Renal cortical epithelial cell (primary cell): ENCODE measurements at regions not wholly inside any gene's neighbourhood (a gene's known extent, or its start where the extent isn't known, plus 50 kb on each side); places are given as distances from the start of the nearest gene placed in this dataset.

Source experiments
- DNase-seq: peaks from one replicate; pipeline ENCODE4 v3.0.0-alpha.2; 2011; ENCODE audit warnings: low read depth

DNA sequence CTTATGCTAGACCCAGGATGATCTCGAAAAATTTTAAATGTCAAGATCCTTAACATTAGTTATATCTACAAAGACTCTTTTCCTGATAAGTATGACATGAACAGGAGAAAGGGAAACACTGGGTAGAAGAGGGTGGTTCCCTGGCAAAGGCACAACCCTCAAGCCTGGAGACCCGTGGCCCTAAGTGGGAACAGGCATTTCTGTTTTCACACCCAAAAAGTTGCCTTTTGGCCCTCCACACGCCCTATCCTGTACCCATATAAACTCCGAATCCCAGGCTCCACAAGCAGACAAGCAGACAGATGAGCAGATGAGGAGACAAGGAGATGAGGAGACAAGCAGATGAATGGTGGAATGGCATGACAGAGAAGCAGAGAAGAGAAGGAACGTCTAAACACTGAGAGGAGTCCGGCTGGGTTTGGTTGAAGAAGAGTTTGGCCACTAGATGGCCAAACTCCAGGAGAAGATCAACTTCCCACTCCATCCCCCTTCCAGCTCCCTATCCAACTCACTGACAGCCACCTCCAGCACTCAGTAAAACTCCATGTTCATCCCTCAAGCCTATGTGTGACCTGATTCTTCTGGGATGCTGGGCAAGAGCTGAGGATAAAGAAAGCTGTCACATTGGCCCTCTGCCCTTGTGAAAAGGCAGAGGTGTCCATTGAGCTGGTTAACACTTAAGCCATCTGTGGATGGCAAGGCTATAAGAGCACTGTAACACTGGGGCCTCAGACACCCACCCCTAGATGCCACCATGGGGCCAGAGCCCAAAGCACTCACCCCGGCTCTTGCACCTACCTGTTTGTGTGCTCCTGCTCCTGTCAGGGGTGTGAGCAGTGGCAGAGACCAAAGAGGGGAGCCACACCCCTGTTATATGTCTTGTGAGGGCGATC lies 139.6 kb upstream of the FAM20A start:
- DNase-seq = no peak

DNA sequence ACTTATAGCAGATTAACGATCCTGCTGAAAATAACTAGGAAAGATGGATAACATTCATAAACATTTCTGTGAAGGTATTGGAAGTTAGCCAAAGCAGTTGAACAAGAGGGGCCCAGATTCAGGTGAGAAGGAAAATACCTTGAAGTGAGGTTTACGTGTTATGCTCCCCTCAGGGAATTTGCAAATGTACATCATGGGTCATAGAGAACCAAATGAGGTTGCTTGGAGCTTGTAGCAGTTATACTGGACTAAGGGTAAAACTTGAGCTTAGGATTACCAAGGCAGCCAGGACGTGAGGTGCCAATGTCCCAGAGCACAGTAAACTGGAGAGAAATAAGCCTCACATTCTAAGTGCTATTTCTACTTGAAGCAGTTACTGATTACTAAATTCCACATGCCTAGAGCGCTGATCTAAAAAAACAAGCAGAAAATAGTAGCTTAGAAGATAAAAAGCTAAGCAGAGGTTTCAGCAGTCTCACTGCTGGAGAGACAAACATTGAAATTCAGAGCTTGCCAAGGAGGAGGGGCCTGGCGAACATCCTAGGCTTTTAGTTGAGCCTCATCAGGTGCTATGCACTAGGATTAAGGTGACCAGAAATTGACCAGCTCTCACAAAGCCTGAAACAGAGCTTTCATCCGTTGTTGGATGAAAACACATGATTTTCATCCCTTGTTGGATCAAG lies 136.7 kb upstream of the FAM20A start:
- peak; percentile 63 for DNase-seq

GRCh38 chr17:68734931-68735330 lies 133.8 kb upstream of the FAM20A start:
- DNase-seq = no peak

GRCh38 chr17:68734187-68734900 lies 133.2 kb upstream of the FAM20A start:
- DNase-seq = no peak

DNA sequence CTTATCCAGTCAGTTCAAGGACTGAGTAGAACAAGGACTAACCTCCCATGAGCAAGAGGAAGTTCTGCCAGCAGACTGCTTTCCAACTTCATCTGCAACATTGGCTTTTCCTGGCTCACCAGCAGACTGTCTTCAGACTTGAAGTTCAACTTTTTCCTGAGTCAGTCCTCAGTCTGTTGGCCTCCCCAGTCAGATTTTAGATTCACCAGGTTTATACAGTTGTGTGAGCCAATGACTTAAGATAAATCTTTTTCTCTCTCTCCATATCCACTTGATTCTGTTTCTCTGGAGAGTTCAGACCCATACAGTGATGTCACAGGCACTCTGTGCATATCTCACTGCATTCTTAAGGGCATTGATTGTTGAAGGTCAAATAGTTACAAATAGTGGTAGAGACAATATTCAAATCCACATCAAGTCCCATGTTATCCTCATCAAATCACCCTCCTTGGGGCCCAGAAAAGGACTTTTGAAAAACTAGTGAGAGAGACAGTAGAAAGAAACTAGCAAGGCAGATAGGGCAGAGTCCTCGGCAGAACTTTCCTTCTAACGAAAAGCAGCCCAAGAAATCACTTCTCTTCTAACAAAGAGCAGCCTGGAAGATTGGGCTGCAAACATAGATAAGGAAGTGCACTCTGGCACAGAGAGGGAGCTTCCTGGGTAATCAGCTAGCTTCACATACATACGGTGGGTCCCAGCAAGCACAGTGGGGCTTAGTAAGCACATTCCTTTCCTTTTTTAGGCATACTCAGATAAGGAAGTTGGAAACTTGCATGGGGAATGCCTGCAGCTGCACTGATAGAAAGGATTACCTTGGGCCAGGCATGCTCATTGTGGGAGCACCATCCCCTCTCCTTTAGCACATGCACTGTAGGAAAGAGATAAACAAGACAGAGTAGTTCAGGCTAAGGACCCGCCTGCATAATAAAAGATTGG lies 132.3 kb upstream of the FAM20A start:
- no peak for DNase-seq

DNA sequence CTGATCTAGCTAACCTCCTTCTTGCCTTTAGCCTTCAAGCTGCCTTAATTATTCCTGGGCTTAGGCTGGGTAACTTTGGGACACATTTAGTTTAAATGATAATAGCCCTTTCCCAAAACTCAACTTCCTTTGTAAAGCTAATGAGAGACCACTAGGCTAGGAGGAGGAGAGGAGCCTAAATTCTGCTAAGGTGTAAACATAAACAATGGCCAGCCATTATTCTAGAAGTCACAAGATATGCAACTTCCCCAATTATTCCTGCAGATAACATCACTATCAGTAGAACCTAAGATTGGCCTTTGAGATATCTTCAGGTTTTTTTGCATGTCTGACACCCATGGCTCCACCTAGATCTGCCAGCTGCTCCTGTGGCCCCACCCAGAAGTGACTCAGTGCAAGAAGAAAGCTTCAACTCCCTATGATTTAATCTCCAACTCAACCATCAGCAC lies 131.2 kb upstream of the FAM20A start:
- DNase-seq = no peak

DNA sequence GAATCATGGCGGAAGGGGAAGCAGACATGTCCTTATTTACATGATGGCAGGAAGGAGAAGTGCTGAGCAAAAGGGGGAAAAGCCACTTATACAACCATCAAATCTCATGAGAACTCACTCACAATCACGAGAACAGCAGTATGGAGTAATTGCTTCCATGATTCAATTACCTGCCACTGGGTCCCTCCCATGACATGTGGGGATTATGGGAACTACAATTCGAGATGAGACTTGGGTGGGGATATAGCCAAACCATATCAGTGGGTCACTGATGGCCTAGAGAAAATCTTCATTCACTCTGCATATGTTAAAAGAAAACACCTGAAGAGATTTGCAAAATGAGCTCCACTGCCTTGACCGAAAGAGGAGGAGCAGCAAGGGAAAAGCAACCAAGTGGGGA lies 130.3 kb upstream of the FAM20A start:
- no peak for DNase-seq

- DNase-seq = no peak
Observed at GRCh38 chr17:68719431-68719830, 118.3 kb upstream of the FAM20A start.

GRCh38 chr17:68718926-68719325 lies 117.8 kb upstream of the FAM20A start:
- no peak for DNase-seq

GRCh38 chr17:68718465-68718864 lies 117.3 kb upstream of the FAM20A start:
- DNase-seq = no peak

GRCh38 chr17:68714676-68715075 lies 113.5 kb upstream of the FAM20A start:
- DNase-seq = no peak

DNA sequence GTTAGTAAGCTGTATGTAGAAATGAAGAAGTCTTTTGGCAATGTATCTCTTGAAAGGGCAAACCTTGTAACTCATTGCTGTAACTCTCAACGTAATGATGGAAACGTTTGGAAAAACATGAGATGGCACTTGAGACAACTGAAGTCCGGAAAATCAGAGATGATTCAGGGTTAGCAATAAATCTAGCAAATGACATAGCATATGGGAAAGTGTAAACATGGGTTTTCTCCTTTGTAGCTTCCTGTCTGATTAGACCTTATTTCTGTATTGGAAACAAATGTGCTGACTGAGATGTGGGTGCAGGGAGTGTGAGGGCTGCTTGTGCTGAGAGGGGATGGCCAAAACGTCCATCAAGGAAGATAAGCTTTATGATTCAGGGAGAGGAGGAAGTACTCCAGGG lies 110.7 kb upstream of the FAM20A start:
- no peak for DNase-seq

- DNase-seq = no peak
Observed at GRCh38 chr17:68710976-68711375, 109.8 kb upstream of the FAM20A start.

DNA sequence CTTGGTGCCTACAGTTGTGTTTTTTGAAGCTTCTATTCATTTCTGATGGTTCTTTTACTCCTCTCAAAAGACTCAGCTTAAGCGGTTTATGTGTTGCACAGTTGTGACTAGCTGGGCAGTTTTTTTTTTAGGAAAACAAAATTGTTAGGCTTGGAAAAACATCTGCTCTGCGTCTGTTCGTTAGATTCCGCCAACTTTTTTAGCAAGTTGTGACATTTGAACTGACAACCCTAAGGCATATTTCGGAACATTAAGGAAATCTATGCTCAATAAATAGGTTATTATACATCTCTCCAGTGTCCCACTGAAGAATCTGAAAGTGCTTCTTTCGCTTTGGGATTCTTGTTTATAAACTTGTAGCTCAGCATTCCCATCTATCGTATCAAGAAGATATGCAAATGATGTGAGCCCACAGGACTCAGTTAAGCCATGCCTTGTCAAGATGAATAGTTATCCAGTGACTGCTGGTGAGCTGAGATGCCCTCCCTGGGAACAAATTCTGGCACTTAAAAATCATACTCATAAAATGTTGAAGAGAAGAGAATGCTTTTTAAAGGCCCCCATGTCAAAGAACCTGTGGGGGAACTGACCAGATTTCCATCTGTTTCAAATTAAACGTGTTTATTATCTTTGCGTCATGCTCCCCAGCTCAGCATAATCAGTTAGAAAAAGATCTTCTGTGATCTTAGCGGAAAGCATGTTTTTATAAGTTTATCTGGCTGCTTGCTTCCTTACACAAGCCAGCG lies 109.0 kb upstream of the FAM20A start:
- DNase-seq = no peak

DNA sequence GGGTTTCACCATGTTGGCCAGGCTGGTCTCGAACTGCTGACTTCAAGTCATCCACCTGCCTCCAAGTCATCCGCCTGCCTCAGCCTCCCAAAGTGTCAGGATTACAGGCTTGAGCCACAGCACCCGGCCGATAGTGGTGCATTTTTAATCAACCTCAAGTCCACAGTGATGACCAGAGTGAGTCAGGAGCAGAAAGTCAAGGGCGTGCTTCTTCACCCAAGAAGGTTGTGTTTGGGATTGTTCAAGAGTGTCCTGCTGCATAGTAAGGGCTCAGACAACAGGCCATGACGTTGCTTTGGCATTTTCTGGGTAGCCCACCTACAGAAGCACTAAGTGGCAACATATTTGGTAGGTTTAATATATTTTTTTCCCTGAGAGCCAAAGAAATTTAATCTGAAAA lies 108.3 kb upstream of the FAM20A start:
- DNase-seq = no peak

DNA sequence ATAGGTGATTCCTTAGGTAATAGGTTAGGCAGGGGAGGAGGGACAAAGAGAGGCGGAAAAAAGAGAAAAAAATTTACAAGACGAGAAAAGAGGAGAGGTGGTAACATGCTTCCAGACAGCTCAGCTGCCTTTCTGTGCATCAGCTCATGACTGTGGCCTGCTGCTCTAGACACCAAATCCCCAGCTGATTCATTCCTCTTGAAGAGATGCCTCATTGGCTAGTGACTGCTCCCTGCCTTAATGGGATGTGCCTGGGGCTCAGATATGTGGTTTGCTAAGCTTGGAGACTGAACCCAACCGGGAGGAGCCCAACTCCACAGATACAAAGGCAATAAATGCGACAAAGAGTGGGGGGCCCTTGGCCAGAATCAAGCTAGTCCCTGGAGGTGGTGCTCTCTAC lies 105.9 kb upstream of the FAM20A start:
- DNase-seq = no peak

- DNase-seq = no peak
Observed at GRCh38 chr17:68706356-68706920, 105.3 kb upstream of the FAM20A start.

- DNase-seq = no peak
Observed at GRCh38 chr17:68705714-68706076, 104.5 kb upstream of the FAM20A start.

DNA sequence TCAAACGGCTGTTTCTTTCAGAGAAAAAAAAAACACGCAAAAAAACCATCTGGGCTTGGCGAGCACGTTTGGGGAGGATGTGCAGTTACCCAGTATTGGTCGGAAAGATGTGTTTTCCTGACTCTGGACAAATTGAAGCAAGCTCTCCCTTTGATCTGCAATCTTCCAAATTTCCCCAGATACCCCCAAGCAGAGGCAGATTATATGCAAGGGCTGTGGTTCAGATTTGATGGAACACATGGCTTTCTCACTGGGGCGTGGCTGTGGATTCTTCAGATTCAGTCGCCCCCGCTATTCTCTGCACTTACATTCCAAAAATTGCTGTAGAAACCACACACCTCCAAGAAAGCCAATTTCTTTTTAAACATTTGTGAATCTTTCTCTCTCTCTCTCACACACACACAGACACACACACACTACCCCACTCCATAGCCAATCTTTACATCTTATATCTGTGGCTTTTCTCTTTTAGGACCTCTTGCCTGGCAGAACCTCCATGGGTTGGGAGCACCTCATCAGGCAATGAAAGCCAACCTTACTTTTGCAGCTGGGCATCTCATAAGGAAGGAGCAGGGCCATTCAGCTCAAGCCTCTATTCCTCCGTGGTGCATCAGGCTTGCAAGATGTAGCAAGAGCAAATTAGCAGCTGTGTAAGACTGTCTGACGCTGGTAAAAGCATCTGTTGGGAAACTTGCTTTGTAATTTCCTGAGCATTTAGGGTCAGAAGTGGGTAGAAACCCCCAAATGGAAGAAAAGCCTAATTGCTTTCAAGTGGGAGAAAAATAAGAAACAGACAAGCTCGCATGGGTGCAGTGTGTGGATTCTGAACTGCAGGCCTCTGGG lies 103.9 kb upstream of the FAM20A start:
- DNase-seq = peak; percentile 19

DNA sequence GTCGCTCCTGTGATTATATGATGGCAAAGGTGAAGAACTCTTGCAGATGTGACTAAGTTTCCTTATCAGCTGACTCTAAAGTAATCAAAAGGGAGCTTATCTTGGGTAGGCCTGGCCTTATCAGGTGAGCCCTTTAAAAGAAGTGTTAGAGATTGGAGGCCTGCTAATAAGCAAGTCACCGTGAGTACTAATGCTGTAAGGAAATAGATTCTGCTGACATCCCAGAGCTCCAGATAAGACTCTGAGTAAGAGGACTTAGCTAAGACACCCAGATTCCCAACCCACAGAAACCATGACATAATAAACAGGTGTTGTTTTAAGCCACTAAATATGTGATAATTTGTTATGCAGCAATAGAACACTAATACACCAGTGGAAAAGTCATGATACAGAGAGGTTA lies 99.9 kb upstream of the FAM20A start:
- DNase-seq = no peak
